NCI-H2227 treated with DMSO at 0.1 percent for 48 hours (cell line): ENCODE measurements at regions not wholly inside any gene's neighbourhood (a gene's known extent, or its start where the extent isn't known, plus 50 kb on each side); places are given as distances from the start of the nearest gene placed in this dataset.
"Not testable (repeated sequence)": the region's sequence is repeated elsewhere in the genome, so short reads cannot be mapped to it uniquely, and the experiment has no call there.

Experiments used
- DNase-seq: peaks from one replicate; lab custom pipeline; 2025; lab: John Stamatoyannopoulos, UW

DNA sequence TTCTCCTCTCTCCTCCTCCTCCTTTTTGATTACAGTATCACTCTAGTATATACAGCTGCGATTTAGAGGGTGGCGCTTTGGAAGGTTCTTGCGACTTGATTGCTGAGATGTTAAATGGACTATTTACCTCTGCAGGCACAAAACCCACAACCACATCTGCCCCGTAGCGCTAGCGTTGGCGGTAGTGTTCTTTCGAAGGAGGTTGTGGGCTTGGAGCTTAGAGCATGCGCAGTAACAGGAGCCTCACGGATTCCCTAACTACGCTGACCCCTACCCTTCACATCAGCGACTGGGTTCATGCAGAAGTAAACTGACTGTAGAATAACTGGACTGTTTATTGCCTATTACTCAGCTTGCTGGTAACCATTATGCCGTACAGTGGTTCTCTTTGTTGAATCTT, 58.0 kb downstream of the CGGBP1 start:
- no peak for DNase-seq

DNA sequence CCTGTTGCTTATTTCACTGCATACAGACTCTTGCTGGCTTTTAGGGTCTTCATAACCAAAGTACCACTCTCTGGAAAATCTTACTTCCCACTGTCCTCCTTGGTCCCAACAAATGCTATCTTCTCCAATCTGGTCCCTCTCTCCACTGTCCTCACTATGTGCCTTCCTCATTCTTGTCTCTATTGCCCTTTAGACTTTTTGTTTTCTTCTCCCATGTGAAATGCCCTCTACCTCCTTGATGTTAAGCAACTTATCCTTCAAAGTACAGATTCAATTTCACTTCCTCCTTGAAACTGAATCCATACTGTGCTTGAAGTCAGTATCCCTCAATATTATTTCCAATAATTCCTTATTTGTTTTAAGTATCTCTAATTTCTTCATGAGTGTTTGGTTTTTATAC, 60.8 kb downstream of the CGGBP1 start:
- no peak for DNase-seq

DNA sequence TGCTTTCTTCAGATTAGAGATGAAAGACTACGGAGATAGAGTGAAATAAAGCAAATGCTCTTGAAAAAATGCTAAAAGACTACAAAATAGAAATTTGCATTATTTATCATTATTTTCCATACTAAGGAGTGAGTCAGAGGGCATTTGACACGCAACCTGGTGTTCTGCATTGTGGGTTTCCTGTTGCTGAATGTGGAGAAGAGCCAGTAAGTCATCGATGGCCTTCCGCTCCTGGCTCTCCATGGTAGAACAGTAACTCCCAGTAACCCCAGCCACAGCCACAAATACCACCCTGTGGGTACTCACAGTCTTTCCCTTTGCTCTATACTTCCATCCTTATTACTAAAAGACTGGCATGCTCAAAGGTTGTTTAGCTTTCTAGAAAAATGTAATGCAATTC, 61.5 kb downstream of the CGGBP1 start:
- no peak for DNase-seq

DNA sequence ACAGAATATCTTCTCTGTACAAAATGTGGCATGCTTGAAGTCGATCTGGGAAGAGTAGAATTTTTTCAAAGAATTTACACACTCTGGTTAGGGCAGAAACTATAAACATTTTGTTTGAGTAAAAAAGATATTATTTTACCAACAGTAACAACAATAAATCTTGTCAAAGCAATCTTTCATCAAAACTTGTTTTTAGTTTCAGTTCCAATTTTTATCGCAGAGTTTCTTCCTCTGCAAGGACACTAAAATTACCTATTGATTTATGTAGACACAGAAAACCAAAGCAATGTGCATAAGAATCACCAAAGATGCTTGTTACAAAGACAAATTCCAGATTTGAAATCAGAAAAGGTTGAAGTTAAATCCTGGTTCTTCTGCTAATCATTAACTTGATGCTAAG, 61.9 kb downstream of the CGGBP1 start:
- DNase-seq: no peak

DNA sequence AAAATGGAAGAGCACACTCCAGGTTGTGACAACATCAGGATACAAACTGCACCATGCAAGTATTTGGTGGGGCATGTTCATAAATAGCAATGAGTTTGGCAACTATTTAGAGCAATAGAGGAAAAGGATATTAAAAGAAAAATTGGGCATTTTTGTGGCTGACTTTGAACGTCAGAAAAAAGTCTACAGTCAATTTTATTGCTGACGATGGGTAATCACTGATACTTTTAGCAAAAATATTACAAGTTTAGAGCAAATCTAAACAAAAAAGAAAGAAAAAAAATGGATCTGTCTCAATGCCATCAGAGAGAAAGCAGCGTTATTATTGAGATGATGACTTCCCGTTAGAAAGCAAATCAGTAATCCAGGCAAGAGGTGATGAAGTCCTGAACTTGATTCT, 65.2 kb downstream of the CGGBP1 start:
- DNase-seq: no peak

DNA sequence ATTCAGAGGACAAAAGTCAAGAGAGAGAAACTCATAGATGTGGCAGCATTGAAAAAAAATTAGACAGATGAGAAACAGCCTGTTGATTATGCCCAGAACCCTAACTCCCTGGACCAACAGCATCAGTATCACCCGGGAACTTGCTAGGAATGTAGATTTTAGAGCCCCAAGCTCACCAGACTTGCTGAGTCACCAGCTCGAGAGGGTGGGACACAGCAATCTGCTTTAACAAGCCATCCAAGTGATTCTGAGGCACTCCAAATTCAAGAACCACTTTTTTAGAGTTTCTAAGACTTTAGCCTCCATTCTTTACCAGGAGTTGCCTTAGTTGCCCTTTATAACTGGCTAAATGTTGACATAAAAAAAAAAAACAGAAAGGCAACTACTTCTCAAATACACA, 70.9 kb downstream of the CGGBP1 start:
- no peak for DNase-seq

DNA sequence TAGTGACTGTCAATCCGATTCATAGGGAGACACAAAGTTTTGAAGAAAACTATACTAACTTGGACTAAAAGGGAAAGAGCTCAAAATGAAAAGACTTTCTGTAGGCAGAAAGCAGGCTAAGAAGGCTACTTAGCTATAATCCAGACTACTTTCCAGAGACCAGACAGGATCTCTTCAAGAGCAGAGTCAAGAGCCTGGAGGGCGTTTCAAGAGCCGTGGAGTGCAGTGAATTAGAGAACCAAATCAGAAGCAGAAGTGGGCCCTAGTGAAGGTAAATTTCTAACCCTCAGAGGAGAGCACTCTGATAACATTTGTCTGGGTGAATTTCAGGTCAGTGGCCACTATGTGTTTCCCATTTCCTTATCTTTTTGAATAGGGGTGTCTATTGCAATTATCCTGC, 76.4 kb downstream of the CGGBP1 start:
- DNase-seq: no peak

DNA sequence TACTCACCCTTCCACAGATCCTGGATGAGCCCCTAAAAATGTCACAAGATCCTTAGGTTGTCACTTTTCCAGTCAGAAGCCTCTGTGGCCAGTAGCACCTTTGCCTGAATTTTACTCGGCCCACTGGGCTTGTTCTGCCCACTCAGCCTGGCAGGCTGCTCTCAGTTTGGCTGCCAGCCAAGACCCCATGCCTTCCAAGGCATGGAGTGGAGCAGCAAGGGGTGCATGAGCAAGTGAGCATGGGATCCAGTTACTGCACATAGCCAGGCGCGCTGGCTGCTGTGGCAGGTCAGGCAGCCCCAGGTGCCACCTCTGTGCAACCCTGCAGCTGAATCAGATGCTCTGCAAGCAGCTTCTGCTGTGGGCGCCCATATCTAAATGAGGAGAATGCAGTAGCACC, 79.3 kb downstream of the CGGBP1 start:
- DNase-seq: no peak

DNA sequence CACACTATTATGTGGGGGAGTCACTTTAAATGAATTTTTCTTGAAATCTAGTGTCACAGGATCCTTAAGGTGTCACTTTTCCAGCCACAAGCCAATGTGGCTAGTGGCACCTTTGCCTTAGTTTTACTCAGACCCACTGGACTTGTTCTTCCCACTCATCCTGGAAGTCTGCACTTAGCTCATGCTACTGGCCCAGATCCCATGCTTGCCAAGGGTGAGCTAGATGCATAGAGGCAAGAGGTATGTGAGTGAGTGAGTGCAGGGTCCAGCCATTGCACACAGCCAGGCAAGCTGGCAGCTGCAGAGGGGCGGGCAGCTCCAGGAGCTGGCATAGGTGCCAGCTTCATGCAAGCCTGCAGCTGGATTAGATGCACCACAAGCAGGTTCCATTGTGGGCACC, 81.0 kb downstream of the CGGBP1 start:
- DNase-seq: no peak

DNA sequence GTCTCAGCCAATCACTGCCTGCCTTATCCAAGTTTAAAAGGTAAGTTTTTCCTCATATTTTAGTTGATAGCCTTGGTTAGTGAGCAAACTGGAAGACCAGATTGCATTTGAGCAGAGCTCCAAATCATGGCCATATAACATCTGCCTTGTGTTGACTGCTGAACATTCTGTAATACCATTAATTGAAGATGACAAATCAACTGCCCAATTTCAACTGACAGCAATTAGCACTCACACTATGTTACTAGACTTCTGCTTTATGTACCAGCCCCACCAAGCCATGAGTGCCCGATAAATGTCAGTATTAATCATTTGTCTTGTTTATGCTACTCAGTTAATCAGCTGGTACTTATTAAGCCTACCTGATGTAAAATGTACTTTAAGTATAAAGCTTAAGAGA, 83.1 kb downstream of the CGGBP1 start:
- DNase-seq: no peak

DNA sequence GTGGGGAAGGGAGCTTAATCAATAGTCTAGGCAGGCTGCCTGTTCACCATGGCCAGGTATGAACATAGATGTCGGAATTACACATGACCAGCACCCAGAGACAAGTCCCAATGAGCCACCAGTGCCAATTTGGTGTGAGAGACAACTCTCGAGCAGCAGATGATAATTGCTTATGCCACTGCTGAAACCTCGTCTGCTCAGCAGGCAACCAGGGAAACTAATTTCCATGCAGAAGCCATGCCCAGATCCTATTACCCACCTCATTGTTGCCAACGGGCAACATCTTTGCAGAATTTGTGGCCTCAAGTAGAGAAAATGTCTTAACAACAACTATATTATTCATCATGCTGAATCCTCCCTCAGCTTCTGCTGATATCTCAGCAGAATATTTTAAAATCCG, 84.9 kb downstream of the CGGBP1 start:
- no peak for DNase-seq

DNA sequence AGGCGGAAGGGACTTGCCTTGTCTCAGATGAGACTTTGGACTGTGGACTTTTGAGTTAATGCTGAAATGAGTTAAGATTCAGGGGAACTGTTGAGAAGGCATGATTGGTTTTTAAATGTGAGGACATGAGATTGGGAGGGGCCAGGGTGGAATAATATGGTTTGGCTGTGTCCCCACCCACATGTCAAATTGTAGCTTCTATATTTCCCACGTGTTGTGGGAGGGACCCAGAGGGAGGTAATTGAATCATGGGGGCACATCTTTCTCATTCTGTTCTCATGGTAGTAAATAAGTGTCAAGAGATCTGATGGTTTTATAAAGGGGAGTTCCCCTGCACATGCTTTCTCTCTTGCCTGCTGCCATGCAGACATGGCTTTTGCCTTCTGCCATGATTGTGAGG, 89.2 kb downstream of the CGGBP1 start:
- no peak for DNase-seq

DNA sequence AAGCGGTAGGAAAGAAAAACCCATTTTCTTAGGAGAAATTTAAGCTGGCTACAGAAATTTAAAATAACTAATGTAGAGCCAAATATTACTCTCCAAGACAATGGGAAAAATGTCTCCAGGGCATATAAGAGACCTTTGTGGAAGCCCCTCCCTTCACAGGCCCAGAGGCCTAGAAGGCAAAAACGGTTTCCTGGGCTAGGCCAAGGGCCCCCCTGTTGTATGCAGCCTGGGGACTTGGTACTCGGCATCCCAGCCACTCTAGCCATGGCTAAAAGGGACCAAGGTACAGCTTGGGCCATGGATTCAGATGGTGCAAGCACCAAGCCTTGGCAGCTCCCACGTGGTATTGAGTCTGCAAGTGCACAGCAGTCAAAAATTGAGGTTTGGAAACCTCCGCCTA, 90.1 kb downstream of the CGGBP1 start:
- no peak for DNase-seq

DNA sequence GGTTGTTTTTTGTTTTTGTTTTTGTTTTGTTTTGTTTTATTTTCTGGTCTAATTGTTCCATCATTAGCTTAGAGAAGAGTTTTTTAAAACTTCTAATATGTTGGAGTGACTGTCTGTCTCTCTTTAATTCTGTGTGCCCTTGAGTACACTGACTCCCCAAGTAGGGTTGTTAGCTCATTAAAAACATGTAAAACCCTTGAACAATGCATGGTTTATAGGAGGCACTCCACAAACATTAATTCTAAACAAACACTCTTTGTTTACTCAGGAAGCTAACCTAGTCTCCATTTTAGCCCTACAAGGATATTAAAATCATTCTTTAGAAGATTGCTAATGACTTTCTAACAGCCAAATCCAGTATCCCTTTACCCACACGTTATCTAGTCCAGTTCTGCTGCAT, 100.5 kb downstream of the CGGBP1 start:
- DNase-seq: no peak

DNA sequence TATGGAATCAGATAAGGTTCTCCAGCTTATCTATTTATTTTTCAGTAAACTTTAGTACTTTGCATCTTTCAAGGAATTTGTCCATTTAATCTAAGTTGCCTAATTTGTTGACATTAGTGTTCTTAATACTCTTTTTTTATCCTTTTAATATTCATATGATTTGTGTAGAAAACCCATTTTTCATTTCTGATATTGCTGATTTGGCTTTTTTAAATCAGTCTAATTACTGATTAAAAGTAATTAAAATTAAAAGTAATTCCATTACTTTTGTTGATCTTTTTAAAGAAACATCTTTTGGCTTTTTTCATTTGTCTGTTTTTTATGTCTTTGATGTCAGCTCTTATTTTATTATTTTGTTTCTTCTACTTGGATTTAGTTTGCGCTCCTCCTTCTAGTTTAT, 101.2 kb downstream of the CGGBP1 start:
- DNase-seq: no peak

DNA sequence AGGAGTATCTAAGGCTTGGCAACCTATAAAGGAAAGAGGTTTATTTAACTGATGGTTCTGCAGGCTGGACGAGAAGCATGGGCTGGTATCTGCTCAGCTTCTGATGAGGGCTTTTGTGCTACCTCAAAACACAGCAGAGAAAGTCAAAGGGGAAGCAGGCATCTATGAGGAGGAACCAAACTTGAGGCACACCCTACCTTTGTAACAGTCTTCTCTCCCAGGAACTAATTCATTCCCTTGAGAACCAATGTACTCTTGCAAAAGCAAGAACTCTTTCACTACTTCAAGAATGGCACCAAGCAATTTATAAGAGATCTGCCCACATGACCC, 109.0 kb downstream of the CGGBP1 start:
- no peak for DNase-seq

DNA sequence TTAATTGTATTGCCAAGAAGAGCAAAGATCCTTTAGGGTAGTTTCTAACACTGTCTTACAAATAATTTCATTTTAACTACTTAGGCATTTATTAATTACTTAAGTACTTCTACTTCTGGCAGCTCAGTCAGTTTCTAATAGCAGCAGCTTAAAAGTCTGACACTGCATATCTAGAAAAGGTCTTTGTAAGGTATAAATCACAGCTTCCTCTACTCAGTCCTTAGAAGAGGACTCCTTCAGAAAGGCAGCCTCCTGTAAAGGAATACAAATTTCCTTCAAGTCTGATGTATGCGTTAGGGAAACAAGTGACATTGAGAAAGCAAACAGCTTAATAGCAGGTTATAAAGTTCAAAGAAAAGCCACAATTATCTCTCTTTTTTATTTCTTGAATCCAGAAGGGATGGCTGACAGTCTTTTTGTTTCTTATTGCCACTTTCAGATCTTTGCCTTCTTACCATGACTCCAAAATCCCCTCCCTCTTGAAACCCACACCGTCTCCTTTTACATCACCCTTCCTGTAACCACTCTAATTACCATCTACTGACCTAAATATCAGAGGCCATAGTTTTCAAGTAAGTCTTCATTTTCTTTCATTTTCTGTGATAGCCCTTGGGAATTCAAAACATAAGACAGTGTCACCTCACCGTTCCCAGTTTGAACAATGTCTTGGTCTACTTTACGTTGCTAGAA, 109.5 kb downstream of the CGGBP1 start:
- DNase-seq: peak; percentile 34

DNA sequence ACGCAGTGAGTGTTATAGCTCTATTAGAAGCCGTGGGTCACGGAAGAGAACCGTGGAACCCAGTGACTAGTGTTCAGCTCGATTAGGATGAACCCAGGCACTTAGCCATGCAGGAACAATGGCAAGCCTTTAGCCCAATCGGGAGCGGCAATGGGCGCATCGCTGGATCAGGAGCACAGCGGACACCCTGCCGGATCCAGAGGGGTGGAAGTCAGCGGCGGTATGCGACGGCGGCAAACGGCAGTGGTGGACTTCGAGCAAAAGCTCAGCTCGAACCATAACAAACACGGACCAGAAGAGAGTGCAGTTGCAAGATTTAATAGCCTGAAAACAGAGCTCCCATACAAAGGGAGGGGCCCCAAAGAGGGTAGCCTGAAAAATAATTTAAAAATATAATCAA, 112.8 kb downstream of the CGGBP1 start:
- DNase-seq: not testable (repeated sequence)

DNA sequence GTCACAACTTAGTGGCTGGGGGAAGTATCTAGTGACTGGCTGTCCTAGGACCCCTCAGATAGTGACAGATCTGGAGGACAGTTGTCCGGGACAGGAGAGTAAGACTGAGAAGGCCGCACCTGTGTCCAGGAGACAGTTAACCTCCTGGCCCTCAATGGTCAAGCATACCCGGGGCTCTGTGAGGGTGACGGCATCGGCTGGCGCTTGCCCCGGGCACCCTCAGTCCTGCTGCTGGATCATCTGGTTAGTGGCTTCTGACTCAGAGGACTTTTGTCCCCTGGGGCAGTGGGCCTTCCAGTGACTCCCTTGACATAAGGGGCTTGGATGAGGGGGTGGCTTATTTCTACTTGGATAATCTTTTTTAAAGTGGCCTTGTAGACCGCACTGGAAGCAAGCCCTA, 116.5 kb downstream of the CGGBP1 start:
- not testable (repeated sequence) for DNase-seq

DNA sequence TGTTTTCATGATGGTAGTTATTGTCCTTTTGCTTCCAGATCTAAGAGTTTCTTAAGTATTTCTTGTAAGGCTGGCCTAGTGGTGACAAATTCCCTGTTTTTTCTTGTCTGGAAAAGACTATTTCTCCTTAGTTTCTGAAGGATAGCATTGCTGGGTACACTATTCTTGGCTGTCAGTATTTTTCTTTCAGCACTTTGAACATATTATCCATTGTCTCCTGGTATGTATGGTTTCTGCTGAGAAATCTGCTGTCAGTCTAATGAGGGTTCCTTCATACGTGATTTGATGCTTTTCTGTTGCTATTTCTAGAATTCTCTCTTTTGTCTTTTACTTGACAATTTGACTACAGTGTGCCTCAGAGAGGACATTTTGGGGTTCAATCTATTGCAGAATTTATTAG, 134.3 kb downstream of the CGGBP1 start:
- no peak for DNase-seq

DNA sequence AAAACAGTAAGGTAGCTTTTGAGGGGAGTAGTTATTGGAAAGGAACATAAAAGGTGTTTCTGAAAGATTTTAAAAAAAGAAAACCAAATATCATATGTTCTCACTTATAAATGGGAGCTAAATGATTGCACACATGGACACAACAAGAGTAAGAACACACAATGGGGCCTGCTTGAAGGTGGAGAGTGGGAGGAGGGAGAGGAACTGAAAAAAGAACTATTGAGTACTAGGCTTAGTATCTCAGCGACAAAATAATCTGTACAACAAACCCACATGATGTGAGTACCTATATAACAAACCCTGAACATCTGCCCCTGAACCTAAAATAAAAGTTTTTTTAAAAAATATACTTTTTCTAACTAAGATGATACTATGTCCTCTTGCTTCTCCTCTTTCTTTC, 138.3 kb downstream of the CGGBP1 start:
- no peak for DNase-seq

DNA sequence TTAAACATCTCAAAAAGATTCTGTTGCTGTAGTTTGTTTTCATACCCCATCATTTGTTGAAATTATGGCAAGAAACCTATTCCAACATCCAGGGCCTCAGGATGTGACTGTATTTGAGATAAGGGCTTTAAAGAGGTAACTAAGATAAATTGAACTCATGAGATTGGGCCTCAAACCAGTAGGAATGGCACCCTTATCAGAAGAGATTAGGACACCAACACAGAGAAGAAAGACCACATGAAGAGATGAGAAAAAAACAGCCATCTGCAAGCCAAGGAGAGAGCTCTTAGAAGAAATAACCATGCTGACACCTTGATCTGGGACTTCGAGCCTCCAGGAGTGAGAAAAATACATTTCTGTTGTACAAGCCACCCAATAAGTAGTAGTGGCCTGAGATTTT, 157.7 kb downstream of the CGGBP1 start:
- no peak for DNase-seq

DNA sequence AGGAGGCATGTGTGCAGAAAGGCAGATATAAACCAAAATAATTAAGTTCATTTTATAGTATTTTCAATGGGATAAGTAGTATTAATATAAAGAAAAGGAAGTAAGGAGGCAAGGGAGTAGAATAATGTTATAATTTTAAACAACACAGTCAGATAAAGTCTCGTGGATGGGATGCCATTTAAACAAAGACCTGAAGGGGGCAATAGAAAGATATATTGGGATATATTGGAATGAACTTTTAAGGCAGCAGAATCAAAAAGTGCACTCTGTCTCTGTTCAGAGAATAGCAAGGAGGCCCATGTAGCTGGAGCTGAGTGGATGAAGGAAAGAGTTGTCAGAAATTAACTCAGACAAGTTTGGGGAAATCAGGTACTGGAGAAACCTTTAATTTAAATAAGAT, 158.7 kb downstream of the CGGBP1 start:
- DNase-seq: no peak

DNA sequence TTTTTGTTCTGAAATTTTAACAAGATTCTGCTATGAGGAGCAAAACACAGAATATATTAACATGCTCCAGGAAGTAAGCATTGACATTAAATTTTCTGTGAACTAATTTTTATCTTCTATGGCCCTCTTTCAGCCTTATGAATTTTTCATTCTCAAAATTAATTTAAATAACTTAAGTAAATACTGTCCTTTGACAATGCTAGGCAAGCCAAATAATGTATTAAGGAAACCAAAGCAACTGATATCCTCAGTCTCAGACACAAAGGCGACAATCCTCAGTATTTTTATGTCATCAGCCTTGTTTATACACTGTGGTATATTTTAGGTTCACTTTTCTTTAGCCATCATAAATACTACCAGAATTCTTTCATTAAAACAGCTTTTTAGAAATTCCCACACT, 159.8 kb downstream of the CGGBP1 start:
- DNase-seq: no peak

DNA sequence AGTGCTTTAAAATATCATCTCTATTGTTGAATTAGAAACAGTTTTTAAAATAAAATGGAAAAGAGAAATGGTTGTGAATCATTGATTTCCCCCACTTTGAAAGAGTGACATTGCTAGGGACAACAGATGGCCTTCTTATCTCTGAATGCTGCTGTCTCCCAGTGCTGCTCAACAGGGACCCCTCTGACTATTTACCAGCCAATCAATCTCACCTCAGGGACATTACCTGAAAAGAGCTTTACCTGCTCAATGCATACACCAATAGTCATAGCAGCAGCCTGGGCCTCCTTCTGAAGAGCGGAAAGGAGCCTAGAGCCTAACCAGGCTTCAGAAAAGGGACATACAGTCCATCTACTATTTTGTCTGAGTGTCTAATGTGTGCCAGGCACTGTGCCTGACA, 162.8 kb downstream of the CGGBP1 start:
- DNase-seq: no peak
